ENCODE measurements at regions not wholly inside any gene's neighbourhood (a gene's known extent, or its start where the extent isn't known, plus 50 kb on each side); places are given as distances from the start of the nearest gene placed in this dataset.

DNA sequence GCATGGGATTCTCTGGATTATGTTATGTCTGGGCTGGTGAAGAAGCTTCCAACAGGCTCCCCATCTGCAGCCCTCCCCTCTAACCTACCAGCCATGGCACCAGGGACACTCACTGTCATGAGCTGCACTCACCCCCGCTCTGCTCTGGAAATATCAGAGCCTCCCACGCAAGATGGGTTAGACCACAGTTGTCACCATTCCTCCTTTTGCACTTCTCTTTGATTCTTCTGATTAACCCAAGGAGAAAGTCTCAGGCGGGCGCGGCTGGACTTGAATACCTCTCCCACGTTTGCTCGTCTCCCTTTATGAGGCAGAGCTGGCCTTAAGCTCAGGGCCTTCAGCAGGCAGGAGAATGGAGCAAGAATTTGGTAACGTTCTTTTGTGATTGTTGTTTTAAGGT is 128.1 kb downstream of the CEBPB start:
- peaks cover 8% of the 10 kb centered on the region for H3K27me3 ChIP-seq
- H3K4me3 ChIP-seq (ENCODE audit: low read depth in 1 of 2, low read length in 1 of 2): no peak overlapping the region
- no peaks in the 10 kb centered on the region for H3K36me3 ChIP-seq
- H3K4me1 ChIP-seq (ENCODE audit: control insufficient read depth in 1 of 2, insufficient read depth in 1 of 2, low read depth in 1 of 2, low read length in 1 of 2): peaks cover 5 to 9% of the 10 kb centered on the region in 2 experiments
- no peak overlapping the region for H3K27ac ChIP-seq
- TF ChIP-seq, protein P1, sequence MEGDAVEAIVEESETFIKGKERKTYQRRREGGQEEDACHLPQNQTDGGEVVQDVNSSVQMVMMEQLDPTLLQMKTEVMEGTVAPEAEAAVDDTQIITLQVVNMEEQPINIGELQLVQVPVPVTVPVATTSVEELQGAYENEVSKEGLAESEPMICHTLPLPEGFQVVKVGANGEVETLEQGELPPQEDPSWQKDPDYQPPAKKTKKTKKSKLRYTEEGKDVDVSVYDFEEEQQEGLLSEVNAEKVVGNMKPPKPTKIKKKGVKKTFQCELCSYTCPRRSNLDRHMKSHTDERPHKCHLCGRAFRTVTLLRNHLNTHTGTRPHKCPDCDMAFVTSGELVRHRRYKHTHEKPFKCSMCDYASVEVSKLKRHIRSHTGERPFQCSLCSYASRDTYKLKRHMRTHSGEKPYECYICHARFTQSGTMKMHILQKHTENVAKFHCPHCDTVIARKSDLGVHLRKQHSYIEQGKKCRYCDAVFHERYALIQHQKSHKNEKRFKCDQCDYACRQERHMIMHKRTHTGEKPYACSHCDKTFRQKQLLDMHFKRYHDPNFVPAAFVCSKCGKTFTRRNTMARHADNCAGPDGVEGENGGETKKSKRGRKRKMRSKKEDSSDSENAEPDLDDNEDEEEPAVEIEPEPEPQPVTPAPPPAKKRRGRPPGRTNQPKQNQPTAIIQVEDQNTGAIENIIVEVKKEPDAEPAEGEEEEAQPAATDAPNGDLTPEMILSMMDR (IDR thresholded peaks at IDR 0.05): no peak
- no peaks in the 10 kb centered on the region for H3K9me3 ChIP-seq

- Histone ChIP-seq H3K27me3 (no peaks in the 10 kb centered on the region), H3K36me3 (no peaks in the 10 kb centered on the region), H3K4me1 (ENCODE audit: control insufficient read depth in 1 of 2, insufficient read depth in 1 of 2, low read depth in 1 of 2, low read length in 1 of 2) (peaks cover 5 to 9% of the 10 kb centered on the region in 2 experiments), H3K4me3 (ENCODE audit: low read depth in 1 of 2, low read length in 1 of 2) (no peak overlapping the region), H3K9me3 (no peaks in the 10 kb centered on the region), H3K27ac (peak overlapping the region; percentile 48)
- TF ChIP-seq, protein P1 (IDR thresholded peaks at IDR 0.05): no peak
Observed at GRCh38 chr20:50320005-50320900, 129.6 kb downstream of the CEBPB start.

DNA sequence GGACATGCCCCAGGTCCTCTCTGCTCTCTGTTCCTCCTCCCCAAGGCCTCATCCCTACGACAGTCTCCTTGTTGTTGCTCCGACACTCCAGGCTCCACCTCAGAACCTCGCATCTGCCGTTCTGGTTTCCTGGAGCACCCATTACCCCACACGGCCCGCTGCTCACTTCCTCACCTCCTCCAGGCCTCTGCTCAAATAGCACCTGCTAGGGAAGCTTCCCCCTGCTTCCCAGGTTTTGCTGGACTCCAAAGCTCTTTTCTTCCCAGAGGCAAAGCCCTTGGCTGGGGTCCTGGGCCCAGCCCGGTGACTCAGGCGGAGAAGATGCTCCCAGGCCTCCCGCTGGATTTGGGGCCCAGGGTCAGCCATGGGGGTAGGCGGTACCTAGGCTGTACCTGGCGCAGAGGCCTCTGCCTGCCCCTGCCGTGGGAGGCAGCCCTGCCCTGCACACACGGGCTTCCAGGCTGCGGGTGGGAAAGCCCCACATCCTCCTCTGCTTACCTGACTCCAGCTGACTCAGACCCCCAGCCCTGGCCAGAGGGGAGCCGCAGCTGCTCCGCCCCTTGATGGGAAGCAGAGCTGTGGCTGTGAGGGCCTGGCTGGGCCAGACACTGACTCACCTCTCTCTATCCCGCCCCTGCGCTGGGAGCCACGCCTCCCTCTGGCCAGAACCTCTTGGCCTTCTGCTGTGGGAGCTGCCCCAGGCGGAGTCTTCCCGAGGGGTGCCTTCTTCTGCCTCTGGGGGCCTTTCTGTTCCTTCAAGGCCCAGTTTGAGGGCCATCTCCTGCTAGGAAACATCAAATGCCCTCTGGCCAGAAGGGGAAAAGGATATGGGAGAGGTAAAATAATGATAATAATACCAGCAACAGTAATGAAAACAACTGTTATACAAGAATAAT is 130.5 kb downstream of the CEBPB start:
- no peak overlapping the region for H3K4me3 ChIP-seq (ENCODE audit: low read depth in 1 of 2, low read length in 1 of 2)

DNA sequence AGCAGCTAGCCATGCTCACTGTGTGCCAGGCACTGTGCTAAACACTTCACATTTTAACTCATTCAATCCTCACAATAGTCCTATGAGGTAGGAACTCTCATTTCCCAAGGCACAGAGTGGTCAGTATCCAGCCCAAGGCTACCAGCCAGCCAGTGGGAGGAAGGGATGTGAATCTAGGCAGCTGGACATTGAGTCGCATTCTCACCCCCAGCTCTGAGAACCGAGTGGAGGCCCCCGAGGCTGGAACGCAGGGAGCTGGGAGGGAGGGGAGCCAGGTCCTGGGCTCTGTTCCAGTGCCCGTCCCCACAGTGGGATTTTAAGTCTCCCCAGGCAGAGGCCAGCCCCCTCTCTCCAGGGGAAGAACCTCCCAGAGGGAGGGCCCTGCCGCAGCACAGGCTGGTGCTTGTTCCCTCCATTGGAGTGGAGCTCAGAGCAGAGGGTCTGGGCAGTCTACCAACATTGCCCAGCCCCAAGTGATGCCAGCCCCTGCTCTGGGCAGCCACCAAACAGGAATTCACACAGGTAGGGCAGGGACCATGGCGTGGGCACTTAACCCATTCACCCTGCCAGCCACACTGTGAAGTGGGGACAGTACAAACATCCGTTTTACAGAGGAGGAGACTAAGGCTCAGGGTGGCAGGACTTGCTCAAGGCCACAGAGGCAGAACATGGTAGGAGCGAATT is 131.3 kb downstream of the CEBPB start:
- no peak overlapping the region for H3K27ac ChIP-seq
- peaks cover 5 to 9% of the 10 kb centered on the region in 2 experiments for H3K4me1 ChIP-seq (ENCODE audit: control insufficient read depth in 1 of 2, insufficient read depth in 1 of 2, low read depth in 1 of 2, low read length in 1 of 2)
- no peaks in the 10 kb centered on the region for H3K36me3 ChIP-seq
- no peaks in the 10 kb centered on the region for H3K9me3 ChIP-seq
- no peaks in the 10 kb centered on the region for H3K27me3 ChIP-seq
- TF ChIP-seq, protein P1 (IDR thresholded peaks at IDR 0.05): no peak
- no peak overlapping the region for H3K4me3 ChIP-seq (ENCODE audit: low read depth in 1 of 2, low read length in 1 of 2)

More for the DNA sequence above, 130.5 kb downstream of the CEBPB start:
- H3K27ac ChIP-seq: peak overlapping the region; percentile 48
- no peaks in the 10 kb centered on the region for H3K9me3 ChIP-seq
- no peaks in the 10 kb centered on the region for H3K36me3 ChIP-seq
- H3K27me3 ChIP-seq: no peaks in the 10 kb centered on the region
- TF ChIP-seq, protein P1 (IDR thresholded peaks at IDR 0.05): no peak
- peaks cover 5 to 9% of the 10 kb centered on the region in 2 experiments for H3K4me1 ChIP-seq (ENCODE audit: control insufficient read depth in 1 of 2, insufficient read depth in 1 of 2, low read depth in 1 of 2, low read length in 1 of 2)

DNA sequence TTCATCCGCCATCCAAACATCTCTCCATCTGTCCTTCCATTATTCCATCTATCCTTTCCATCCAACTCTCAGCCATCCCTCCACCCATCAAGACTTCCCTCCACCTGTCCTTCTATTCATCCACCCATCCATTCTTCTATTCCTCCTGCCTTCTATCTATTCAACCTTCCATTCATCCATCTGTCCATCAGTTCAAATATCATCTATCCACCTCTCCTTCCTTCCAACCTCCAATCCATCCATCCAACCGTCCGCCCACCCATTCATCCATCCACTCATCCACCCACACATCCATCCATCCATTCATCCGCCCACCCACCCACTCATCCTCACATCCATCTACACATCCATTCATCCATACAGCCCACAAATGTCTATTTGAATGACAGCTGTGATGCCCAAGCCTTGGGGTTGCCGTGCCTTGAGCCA is 132.1 kb downstream of the CEBPB start:
- no peaks in the 10 kb centered on the region for H3K27me3 ChIP-seq
- TF ChIP-seq, protein P1 (IDR thresholded peaks at IDR 0.05): no peak

More for the DNA sequence above, 132.1 kb downstream of the CEBPB start:
- H3K4me1 ChIP-seq (ENCODE audit: control insufficient read depth in 1 of 2, insufficient read depth in 1 of 2, low read depth in 1 of 2, low read length in 1 of 2): peaks cover 5 to 9% of the 10 kb centered on the region in 2 experiments
- H3K9me3 ChIP-seq: no peaks in the 10 kb centered on the region
- H3K27ac ChIP-seq: no peak overlapping the region
- no peaks in the 10 kb centered on the region for H3K36me3 ChIP-seq
- H3K4me3 ChIP-seq (ENCODE audit: low read depth in 1 of 2, low read length in 1 of 2): no peak overlapping the region
